B cell (primary cell): ENCODE measurements at regions not wholly inside any gene's neighbourhood (a gene's known extent, or its start where the extent isn't known, plus 50 kb on each side); places are given as distances from the start of the nearest gene placed in this dataset.

Source experiments
- ATAC-seq: fragments of 200-7000 bp; cut with Tn5 transposase; one replicate; pipeline ENCODE4 v1.10.0; 2021; ENCODE audit warnings: low read depth, mild to moderate bottlenecking, moderate number of reproducible peaks, moderate library complexity
- CTCF ChIA-PET: fragments of 350-600 bp; sonication (Branson Sonifier 250); formaldehyde crosslinking; loops from one replicate; lab custom pipeline; 2021; ENCODE audit warnings: antibody characterized with exemption, inconsistent platforms; lab: Charles Lee
- POLR2A ChIA-PET: fragments of 350-600 bp; sonication (Branson Sonifier 250); formaldehyde crosslinking; loops from one replicate; lab custom pipeline; 2021; ENCODE audit warnings: antibody characterized with exemption; lab: Charles Lee
- DNase-seq: peaks from one replicate; pipeline ENCODE4 v3.0.0; 2013
- H2AFZ ChIP-seq: 2 replicates; pipeline ENCODE4 v1.6.1; 2012; ENCODE audit warnings: mild to moderate bottlenecking, low read depth, low read length; ENCODE audit not compliant: insufficient read depth, poor library complexity, severe bottlenecking
- H3K27ac ChIP-seq, 2 donors: 1 replicate in 1 of 2; 2 replicates in 1 of 2; pipeline ENCODE4 v1.5.1; 2012 to 2013; ENCODE audit warnings: low read length in 2 of 2, mild to moderate bottlenecking in 2 of 2, moderate library complexity in 1 of 2
- H3K27me3 ChIP-seq, 4 experiments: fragments of 200-600 bp in 1 of 4; sonication (generic) in 1 of 4; replicated peaks in 1 of 4; 1 replicate in 2 of 4; 2 replicates in 2 of 4; pipeline versions ENCODE4 v1.6.1 to v1.7.0; 2013 to 2016; ENCODE audit warnings: low read length in 3 of 4, mild to moderate bottlenecking in 2 of 4, mixed read lengths in 1 of 4, moderate library complexity in 1 of 4; ENCODE audit not compliant: insufficient read depth in 4 of 4, control insufficient read depth in 3 of 4; ENCODE audit errors: control extremely low read depth in 1 of 4
- H3K36me3 ChIP-seq, 2 experiments: replicated peaks in 1 of 2; 1 replicate in 1 of 2; 2 replicates in 1 of 2; pipeline versions ENCODE4 v1.6.1 to v1.7.1; 2013; ENCODE audit warnings: low read length in 1 of 2; ENCODE audit not compliant: insufficient read depth in 2 of 2, control insufficient read depth in 1 of 2; ENCODE audit errors: control extremely low read depth in 1 of 2, extremely low read depth in 1 of 2
- H3K4me1 ChIP-seq, 2 donors: fragments of 200-600 bp in 1 of 2; sonication (generic) in 1 of 2; 1 replicate in 1 of 2; 2 replicates in 1 of 2; pipeline versions ENCODE4 v1.5.1 to v1.6.1; 2013 to 2017; ENCODE audit warnings: low read length in 2 of 2; ENCODE audit not compliant: control insufficient read depth in 2 of 2, insufficient read depth in 2 of 2
- H3K4me2 ChIP-seq: replicated peaks from 2 replicates; pipeline ENCODE3; 2012; ENCODE audit warnings: mild to moderate bottlenecking, low read depth, low read length; ENCODE audit not compliant: poor library complexity, severe bottlenecking
- H3K4me3 ChIP-seq, 5 experiments: fragments of 200-600 bp in 1 of 5; sonication (generic) in 1 of 5; 1 replicate in 3 of 5; 2 replicates in 2 of 5; pipeline versions ENCODE4 v1.5.1 to v1.7.0; 2011 to 2016; ENCODE audit warnings: low read length in 4 of 5, mild to moderate bottlenecking in 4 of 5, low read depth in 2 of 5, control low read depth in 1 of 5, moderate library complexity in 1 of 5; ENCODE audit not compliant: insufficient read depth in 1 of 5; ENCODE audit errors: control extremely low read depth in 1 of 5, extremely low read depth in 1 of 5
- H3K79me2 ChIP-seq: fragments of 200-600 bp; sonication (generic); one replicate; pipeline ENCODE4 v1.6.0; 2016; ENCODE audit warnings: low read length; ENCODE audit not compliant: control insufficient read depth, insufficient read depth
- H3K9ac ChIP-seq: fragments of 200-600 bp; sonication (generic); 2 replicates; pipeline ENCODE4 v1.6.1; 2017; ENCODE audit warnings: mild to moderate bottlenecking, low read length, moderate library complexity
- H3K9me3 ChIP-seq, 3 donors: one replicate each; pipeline versions ENCODE4 v1.6.1 to v1.7.1; 2013; ENCODE audit warnings: low read length in 2 of 3; ENCODE audit not compliant: control insufficient read depth in 2 of 3, insufficient read depth in 1 of 3; ENCODE audit errors: control extremely low read depth in 1 of 3
- H4K20me1 ChIP-seq: 2 replicates; pipeline ENCODE4 v1.6.0; 2012; ENCODE audit warnings: mild to moderate bottlenecking, low read length; ENCODE audit not compliant: insufficient read depth, control insufficient read depth, poor library complexity, severe bottlenecking
- H3K27ac Mint-ChIP-seq: one replicate; pipeline ENCODE4 v1.8.0; 2021; ENCODE audit warnings: mixed read lengths
- H3K27me3 Mint-ChIP-seq: one replicate; pipeline ENCODE4 v1.8.0; 2021; ENCODE audit warnings: mixed read lengths
- H3K4me1 Mint-ChIP-seq: one replicate; pipeline ENCODE4 v1.8.0; 2021; ENCODE audit warnings: mixed read lengths
- H3K4me3 Mint-ChIP-seq: one replicate; pipeline ENCODE4 v1.8.0; 2021; ENCODE audit warnings: mixed read lengths
- H3K9me3 Mint-ChIP-seq: one replicate; pipeline ENCODE4 v1.8.0; 2022; ENCODE audit warnings: mixed read lengths; ENCODE audit not compliant: insufficient read depth
- EZH2 ChIP-seq: IDR thresholded peaks from 2 replicates; pipeline ENCODE4 v1.6.1; 2012; ENCODE audit warnings: borderline replicate concordance, low read depth, mild to moderate bottlenecking, moderate library complexity, low read length; ENCODE audit not compliant: insufficient read depth, poor library complexity, severe bottlenecking
- WGBS: methylation state at CpG from one replicate; pipeline ENCODE4 v1.1.5; 2013; ENCODE audit warnings: missing lambda C conversion rate; ENCODE audit not compliant: insufficient coverage; 5-methylcytosine and 5-hydroxymethylcytosine counted together
- intact Hi-C: fragments of 100-400 bp; cut with micrococcal nuclease; formaldehyde crosslinking; loops from one replicate; pipeline ENCODE4 v1.10.0; 2022
- TF ChIP-seq, protein P1 (sequence below): fragments of 200-600 bp; IDR thresholded peaks from one replicate; pipeline ENCODE4 v1.8.0; 2022; ENCODE audit warnings: antibody characterized with exemption, mild to moderate bottlenecking

- TF ChIP-seq, protein P1, sequence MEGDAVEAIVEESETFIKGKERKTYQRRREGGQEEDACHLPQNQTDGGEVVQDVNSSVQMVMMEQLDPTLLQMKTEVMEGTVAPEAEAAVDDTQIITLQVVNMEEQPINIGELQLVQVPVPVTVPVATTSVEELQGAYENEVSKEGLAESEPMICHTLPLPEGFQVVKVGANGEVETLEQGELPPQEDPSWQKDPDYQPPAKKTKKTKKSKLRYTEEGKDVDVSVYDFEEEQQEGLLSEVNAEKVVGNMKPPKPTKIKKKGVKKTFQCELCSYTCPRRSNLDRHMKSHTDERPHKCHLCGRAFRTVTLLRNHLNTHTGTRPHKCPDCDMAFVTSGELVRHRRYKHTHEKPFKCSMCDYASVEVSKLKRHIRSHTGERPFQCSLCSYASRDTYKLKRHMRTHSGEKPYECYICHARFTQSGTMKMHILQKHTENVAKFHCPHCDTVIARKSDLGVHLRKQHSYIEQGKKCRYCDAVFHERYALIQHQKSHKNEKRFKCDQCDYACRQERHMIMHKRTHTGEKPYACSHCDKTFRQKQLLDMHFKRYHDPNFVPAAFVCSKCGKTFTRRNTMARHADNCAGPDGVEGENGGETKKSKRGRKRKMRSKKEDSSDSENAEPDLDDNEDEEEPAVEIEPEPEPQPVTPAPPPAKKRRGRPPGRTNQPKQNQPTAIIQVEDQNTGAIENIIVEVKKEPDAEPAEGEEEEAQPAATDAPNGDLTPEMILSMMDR, result no peak
- TF ChIP-seq EZH2, result no peak
- H3K27ac ChIP-seq, result no peak overlapping the region
- H3K4me1 Mint-ChIP-seq, result peaks cover 36% of the 10 kb centered on the region
- no peak for ATAC-seq
- peaks cover 0 to 4% (median 0%) of the 10 kb centered on the region in 3 donors for H3K9me3 ChIP-seq
- H3K9me3 Mint-ChIP-seq, result no peaks in the 10 kb centered on the region
- ChIA-PET CTCF (interaction anchor here (1.1 to 1.3 kb wide), 2 partner anchors 10 to 57 kb away, joined by 3 read pairs; no protein-coding TSS in a partner anchor), POLR2A (interaction anchor here (1.0 kb wide), 1 partner anchor 10 kb away, joined by 3 read pairs; no protein-coding TSS in a partner anchor)
- H3K4me2 ChIP-seq, result peak overlapping the region; percentile 43
- no peak for DNase-seq
- peak overlapping the region; percentile 50 for H2AFZ ChIP-seq
- H3K27me3 Mint-ChIP-seq, result no peaks in the 10 kb centered on the region
- no peak overlapping the region for H3K4me3 ChIP-seq
- H3K27me3 ChIP-seq, result no peaks in the 10 kb centered on the region
- WGBS, result 24% methylated on average over 6 of the region's 14 CpGs
- no peaks in the 10 kb centered on the region for H3K36me3 ChIP-seq
- H3K4me1 ChIP-seq, result peaks cover 23 to 33% of the 10 kb centered on the region in 2 donors
- peak overlapping the region; percentile 73 for H3K27ac Mint-ChIP-seq
- H4K20me1 ChIP-seq, result no peaks in the 10 kb centered on the region
- intact Hi-C loops, result no loop called here
- peak overlapping the region; percentile 49 for H3K4me3 Mint-ChIP-seq
- no peaks in the 10 kb centered on the region for H3K79me2 ChIP-seq
- H3K9ac ChIP-seq, result no peak overlapping the region
Observed at GRCh38 chr15:31272558-31273257, 53.9 kb upstream of the KLF13 start.
